ENCODE measurements at regions not wholly inside any gene's neighbourhood (a gene's known extent, or its start where the extent isn't known, plus 50 kb on each side); places are given as distances from the start of the nearest gene placed in this dataset.

DNA sequence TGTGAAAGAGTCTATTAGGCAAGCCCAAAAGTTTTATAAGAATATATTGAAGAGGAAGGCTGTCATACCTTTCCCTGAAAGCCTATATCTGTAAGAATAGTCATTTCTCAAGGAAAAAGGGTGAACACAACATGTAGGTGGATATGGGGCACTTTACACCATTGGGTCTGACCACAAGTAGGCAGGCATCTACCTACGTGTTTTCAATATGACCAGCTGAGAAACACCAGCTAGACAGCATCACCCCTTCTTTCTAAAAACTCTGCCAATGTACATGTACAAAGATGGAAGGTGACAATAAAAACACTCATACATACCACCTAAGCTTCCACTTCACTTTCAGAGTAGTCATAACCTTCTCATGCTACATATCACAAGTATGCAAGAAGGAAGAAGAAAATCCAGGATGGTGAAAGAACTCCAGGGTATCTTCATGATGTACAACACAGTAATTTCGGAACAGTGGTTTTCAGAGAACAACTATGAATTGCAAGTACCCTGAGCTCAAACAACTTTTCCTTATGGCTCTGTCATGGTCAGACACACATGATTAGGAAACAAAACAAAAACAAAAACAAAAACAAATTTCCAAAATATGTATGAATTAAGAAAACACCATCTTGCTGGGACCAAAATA is 98.5 kb upstream of the ADGRL2 start:
- FAIRE-seq, result no peak
- Histone ChIP-seq H3K4me1 (ENCODE audit: insufficient read depth, low read length) (peaks cover 14% of the 10 kb centered on the region), H4K20me1 (ENCODE audit: insufficient read depth, low read length) (no peaks in the 10 kb centered on the region), H3K27me3 (ENCODE audit: control insufficient read depth in 1 of 2, insufficient read depth in 2 of 2, low read length in 2 of 2) (no peaks in the 10 kb centered on the region), H3K4me3 (replicated peaks in 1 of 3; ENCODE audit: insufficient read depth in 1 of 3, low read depth in 2 of 3, low read length in 3 of 3) (no peak overlapping the region), H3K4me2 (ENCODE audit: low read depth, low read length) (no peak overlapping the region), H3K27ac (ENCODE audit: extremely low read length, insufficient read depth, low read length) (no peak overlapping the region), H2AFZ (ENCODE audit: low read length) (no peak overlapping the region), H3K9me3 (ENCODE audit: low read length) (peaks cover 18% of the 10 kb centered on the region), H3K79me2 (ENCODE audit: insufficient read depth, low read length) (no peaks in the 10 kb centered on the region), H3K36me3 (replicated peaks in 1 of 2; ENCODE audit: control insufficient read depth in 1 of 2, insufficient read depth in 2 of 2, low read length in 2 of 2) (no peaks in the 10 kb centered on the region), H3K9ac (ENCODE audit: insufficient read depth, low read depth, low read length) (no peak overlapping the region)
- 0% methylated on average over 2 of the region's 2 CpGs for WGBS (ENCODE audit: low lambda C conversion rate)
- TF ChIP-seq ISL2 (CRISPR knock-in tag; IDR thresholded peaks at IDR 0.05), result no peak
- TF ChIP-seq, protein P1, sequence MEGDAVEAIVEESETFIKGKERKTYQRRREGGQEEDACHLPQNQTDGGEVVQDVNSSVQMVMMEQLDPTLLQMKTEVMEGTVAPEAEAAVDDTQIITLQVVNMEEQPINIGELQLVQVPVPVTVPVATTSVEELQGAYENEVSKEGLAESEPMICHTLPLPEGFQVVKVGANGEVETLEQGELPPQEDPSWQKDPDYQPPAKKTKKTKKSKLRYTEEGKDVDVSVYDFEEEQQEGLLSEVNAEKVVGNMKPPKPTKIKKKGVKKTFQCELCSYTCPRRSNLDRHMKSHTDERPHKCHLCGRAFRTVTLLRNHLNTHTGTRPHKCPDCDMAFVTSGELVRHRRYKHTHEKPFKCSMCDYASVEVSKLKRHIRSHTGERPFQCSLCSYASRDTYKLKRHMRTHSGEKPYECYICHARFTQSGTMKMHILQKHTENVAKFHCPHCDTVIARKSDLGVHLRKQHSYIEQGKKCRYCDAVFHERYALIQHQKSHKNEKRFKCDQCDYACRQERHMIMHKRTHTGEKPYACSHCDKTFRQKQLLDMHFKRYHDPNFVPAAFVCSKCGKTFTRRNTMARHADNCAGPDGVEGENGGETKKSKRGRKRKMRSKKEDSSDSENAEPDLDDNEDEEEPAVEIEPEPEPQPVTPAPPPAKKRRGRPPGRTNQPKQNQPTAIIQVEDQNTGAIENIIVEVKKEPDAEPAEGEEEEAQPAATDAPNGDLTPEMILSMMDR (CRISPR knock-in tag; IDR thresholded peaks at IDR 0.05), result no peak
- no peak for TF ChIP-seq POLR2G (IDR thresholded peaks at IDR 0.05; ENCODE audit: low read depth, low read length)
- TF ChIP-seq REL (CRISPR knock-in tag; conservative IDR thresholded peaks at IDR 0.05), result no peak
- no peak for TF ChIP-seq DPF2 (CRISPR knock-in tag; IDR thresholded peaks at IDR 0.05; ENCODE audit: borderline replicate concordance, low read depth)
- no peak for TF ChIP-seq IRF2 (CRISPR knock-in tag; IDR thresholded peaks at IDR 0.05)
- TF ChIP-seq, protein P2, sequence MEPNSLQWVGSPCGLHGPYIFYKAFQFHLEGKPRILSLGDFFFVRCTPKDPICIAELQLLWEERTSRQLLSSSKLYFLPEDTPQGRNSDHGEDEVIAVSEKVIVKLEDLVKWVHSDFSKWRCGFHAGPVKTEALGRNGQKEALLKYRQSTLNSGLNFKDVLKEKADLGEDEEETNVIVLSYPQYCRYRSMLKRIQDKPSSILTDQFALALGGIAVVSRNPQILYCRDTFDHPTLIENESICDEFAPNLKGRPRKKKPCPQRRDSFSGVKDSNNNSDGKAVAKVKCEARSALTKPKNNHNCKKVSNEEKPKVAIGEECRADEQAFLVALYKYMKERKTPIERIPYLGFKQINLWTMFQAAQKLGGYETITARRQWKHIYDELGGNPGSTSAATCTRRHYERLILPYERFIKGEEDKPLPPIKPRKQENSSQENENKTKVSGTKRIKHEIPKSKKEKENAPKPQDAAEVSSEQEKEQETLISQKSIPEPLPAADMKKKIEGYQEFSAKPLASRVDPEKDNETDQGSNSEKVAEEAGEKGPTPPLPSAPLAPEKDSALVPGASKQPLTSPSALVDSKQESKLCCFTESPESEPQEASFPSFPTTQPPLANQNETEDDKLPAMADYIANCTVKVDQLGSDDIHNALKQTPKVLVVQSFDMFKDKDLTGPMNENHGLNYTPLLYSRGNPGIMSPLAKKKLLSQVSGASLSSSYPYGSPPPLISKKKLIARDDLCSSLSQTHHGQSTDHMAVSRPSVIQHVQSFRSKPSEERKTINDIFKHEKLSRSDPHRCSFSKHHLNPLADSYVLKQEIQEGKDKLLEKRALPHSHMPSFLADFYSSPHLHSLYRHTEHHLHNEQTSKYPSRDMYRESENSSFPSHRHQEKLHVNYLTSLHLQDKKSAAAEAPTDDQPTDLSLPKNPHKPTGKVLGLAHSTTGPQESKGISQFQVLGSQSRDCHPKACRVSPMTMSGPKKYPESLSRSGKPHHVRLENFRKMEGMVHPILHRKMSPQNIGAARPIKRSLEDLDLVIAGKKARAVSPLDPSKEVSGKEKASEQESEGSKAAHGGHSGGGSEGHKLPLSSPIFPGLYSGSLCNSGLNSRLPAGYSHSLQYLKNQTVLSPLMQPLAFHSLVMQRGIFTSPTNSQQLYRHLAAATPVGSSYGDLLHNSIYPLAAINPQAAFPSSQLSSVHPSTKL (CRISPR knock-in tag; IDR thresholded peaks at IDR 0.05), result no peak
- TF ChIP-seq, protein P3, sequence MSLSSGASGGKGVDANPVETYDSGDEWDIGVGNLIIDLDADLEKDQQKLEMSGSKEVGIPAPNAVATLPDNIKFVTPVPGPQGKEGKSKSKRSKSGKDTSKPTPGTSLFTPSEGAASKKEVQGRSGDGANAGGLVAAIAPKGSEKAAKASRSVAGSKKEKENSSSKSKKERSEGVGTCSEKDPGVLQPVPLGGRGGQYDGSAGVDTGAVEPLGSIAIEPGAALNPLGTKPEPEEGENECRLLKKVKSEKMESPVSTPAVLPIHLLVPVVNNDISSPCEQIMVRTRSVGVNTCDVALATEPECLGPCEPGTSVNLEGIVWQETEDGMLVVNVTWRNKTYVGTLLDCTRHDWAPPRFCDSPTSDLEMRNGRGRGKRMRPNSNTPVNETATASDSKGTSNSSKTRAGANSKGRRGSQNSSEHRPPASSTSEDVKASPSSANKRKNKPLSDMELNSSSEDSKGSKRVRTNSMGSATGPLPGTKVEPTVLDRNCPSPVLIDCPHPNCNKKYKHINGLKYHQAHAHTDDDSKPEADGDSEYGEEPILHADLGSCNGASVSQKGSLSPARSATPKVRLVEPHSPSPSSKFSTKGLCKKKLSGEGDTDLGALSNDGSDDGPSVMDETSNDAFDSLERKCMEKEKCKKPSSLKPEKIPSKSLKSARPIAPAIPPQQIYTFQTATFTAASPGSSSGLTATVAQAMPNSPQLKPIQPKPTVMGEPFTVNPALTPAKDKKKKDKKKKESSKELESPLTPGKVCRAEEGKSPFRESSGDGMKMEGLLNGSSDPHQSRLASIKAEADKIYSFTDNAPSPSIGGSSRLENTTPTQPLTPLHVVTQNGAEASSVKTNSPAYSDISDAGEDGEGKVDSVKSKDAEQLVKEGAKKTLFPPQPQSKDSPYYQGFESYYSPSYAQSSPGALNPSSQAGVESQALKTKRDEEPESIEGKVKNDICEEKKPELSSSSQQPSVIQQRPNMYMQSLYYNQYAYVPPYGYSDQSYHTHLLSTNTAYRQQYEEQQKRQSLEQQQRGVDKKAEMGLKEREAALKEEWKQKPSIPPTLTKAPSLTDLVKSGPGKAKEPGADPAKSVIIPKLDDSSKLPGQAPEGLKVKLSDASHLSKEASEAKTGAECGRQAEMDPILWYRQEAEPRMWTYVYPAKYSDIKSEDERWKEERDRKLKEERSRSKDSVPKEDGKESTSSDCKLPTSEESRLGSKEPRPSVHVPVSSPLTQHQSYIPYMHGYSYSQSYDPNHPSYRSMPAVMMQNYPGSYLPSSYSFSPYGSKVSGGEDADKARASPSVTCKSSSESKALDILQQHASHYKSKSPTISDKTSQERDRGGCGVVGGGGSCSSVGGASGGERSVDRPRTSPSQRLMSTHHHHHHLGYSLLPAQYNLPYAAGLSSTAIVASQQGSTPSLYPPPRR (CRISPR knock-in tag; IDR thresholded peaks at IDR 0.05; ENCODE audit: borderline replicate concordance), result no peak
- no peak for TF ChIP-seq ZNF44 (CRISPR knock-in tag; IDR thresholded peaks at IDR 0.05)
- TF ChIP-seq, protein P4, sequence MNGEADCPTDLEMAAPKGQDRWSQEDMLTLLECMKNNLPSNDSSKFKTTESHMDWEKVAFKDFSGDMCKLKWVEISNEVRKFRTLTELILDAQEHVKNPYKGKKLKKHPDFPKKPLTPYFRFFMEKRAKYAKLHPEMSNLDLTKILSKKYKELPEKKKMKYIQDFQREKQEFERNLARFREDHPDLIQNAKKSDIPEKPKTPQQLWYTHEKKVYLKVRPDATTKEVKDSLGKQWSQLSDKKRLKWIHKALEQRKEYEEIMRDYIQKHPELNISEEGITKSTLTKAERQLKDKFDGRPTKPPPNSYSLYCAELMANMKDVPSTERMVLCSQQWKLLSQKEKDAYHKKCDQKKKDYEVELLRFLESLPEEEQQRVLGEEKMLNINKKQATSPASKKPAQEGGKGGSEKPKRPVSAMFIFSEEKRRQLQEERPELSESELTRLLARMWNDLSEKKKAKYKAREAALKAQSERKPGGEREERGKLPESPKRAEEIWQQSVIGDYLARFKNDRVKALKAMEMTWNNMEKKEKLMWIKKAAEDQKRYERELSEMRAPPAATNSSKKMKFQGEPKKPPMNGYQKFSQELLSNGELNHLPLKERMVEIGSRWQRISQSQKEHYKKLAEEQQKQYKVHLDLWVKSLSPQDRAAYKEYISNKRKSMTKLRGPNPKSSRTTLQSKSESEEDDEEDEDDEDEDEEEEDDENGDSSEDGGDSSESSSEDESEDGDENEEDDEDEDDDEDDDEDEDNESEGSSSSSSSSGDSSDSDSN (CRISPR knock-in tag; IDR thresholded peaks at IDR 0.05), result no peak
- no peak for TF ChIP-seq ZSCAN21 (CRISPR knock-in tag; IDR thresholded peaks at IDR 0.05; ENCODE audit: borderline replicate concordance)
- no peak for TF ChIP-seq NFE2 (CRISPR knock-in tag; IDR thresholded peaks at IDR 0.05)
- no peak for DNase-seq (ENCODE audit: low spot score)
- BruUV-seq (replicated peaks), result no TSS peak
- ChIA-PET CTCF (ENCODE audit: low intra/inter-chr PET ratio, low total read pairs) (no interaction called here), POLR2A (no interaction called here)
- no peak for ATAC-seq
- intact Hi-C loops (cut with micrococcal nuclease; ENCODE audit: unreplicated experiment), result no loop called here
- in situ Hi-C loops (cut with HindIII; ENCODE audit: extremely low pct_ligation_motif_present, low pct_unique_long_range_greater_than_20kb), result no loop called here

All from HepG2 (cell line).